Spleen (tissue), 11 donors: ENCODE measurements at regions not wholly inside any gene's neighbourhood (a gene's known extent, or its start where the extent isn't known, plus 50 kb on each side); places are given as distances from the start of the nearest gene placed in this dataset.

ENCODE experiments used
- DNase-seq: peaks from one replicate; pipeline ENCODE4 v3.0.0-alpha.2; 2020
- H3K27ac ChIP-seq, 8 donors: fragments of 200-600 bp; sonication (generic) in 7 of 8; 1 replicate in 4 of 8; 2 replicates in 4 of 8; pipeline versions ENCODE4 v1.5.0 to v1.8.0; 2016 to 2021; ENCODE audit warnings: inconsistent platforms in 4 of 8, mild to moderate bottlenecking in 4 of 8, moderate library complexity in 1 of 8
- H3K27me3 ChIP-seq, 7 donors: fragments of 200-600 bp; sonication (generic) in 6 of 7; replicated peaks in 1 of 7; 1 replicate in 4 of 7; 2 replicates in 3 of 7; pipeline versions ENCODE4 v1.5.0 to v1.8.0; 2016 to 2021; ENCODE audit warnings: inconsistent platforms in 3 of 7, mild to moderate bottlenecking in 1 of 7
- H3K36me3 ChIP-seq, 6 donors: fragments of 200-600 bp; sonication (generic) in 5 of 6; 1 replicate in 4 of 6; 2 replicates in 2 of 6; pipeline versions ENCODE4 v1.5.0 to v1.8.0; 2016 to 2021; ENCODE audit warnings: inconsistent platforms in 2 of 6
- H3K4me1 ChIP-seq, 6 donors: fragments of 200-600 bp; sonication (generic) in 5 of 6; 1 replicate in 3 of 6; 2 replicates in 3 of 6; pipeline versions ENCODE4 v1.5.0 to v1.8.0; 2016 to 2021; ENCODE audit warnings: inconsistent platforms in 3 of 6
- H3K4me3 ChIP-seq, 8 donors: fragments of 200-600 bp; sonication (generic) in 7 of 8; 1 replicate in 4 of 8; 2 replicates in 4 of 8; pipeline versions ENCODE4 v1.5.0 to v1.8.0; 2016 to 2021; ENCODE audit warnings: inconsistent platforms in 4 of 8, mild to moderate bottlenecking in 4 of 8, moderate library complexity in 2 of 8
- H3K9me3 ChIP-seq, 8 donors: fragments of 200-600 bp; sonication (generic) in 7 of 8; 1 replicate in 4 of 8; 2 replicates in 4 of 8; pipeline versions ENCODE4 v1.5.0 to v1.8.0; 2016 to 2021; ENCODE audit warnings: inconsistent platforms in 4 of 8
- CTCF ChIP-seq, 11 experiments: fragments of 200-600 bp in 7 of 11; fragments of 450-650 bp in 4 of 11; sonication (generic) in 4 of 11; IDR thresholded peaks in 8 of 11; conservative IDR thresholded peaks in 3 of 11; 1 replicate in 7 of 11; 2 replicates in 4 of 11; pipeline versions ENCODE4 v1.4.0 to v1.8.0; 2016 to 2021; ENCODE audit warnings: antibody characterized with exemption in 11 of 11, inconsistent platforms in 4 of 11, mild to moderate bottlenecking in 1 of 11
- POLR2A ChIP-seq, 3 donors: fragments of 450-650 bp; IDR thresholded peaks; one replicate each; pipeline ENCODE4 v1.5.1; 2017; ENCODE audit warnings: antibody characterized with exemption in 3 of 3, mild to moderate bottlenecking in 1 of 3
- POLR2AphosphoS5 ChIP-seq, 3 donors: sonication (generic); formaldehyde crosslinking; IDR thresholded peaks; one replicate each; pipeline ENCODE4 v1.5.1; 2017; ENCODE audit warnings: antibody characterized with exemption in 3 of 3
- WGBS, 5 donors: extraction: QIAGEN DNeasy Blood & Tissue Kit in 3 of 5; methylation state at CpG; one replicate each; pipeline versions ENCODE4 v1.1.5 to v1.1.7; 2013 to 2018; 5-methylcytosine and 5-hydroxymethylcytosine counted together
- intact Hi-C: fragments of 100-400 bp; cut with DNase I; formaldehyde crosslinking; loops from one replicate; pipeline ENCODE4 v1.15.0; 2023; ENCODE audit warnings: low total_unique reads
- donor health status: healthy with polysubstance abuse.
- donor health status: DM: no; HTN: no; CAD: no; lungs with moderate emphysema.
- donor health status: DM: no; HTN: no; CAD: no.
- donor health status: Bipolar disorder and iron deficiency.
- donor health status: healthy.
- donor health status: DM: no; HTN: no; CAD: no.
- donor health status: DM: yes; HTN: yes; CAD: no.

GRCh38 chr4:31084806-31085416 lies 364.7 kb downstream of the PCDH7 start:
- peaks cover 0 to 7% (median 0%) of the 10 kb centered on the region in 6 donors for H3K4me1 ChIP-seq

GRCh38 chr4:31085689-31086088 lies 365.5 kb downstream of the PCDH7 start:
- Histone ChIP-seq H3K27ac (peak overlapping the region in 3 of 8 donors; percentile 5 to 55 (median 6)), H3K36me3 (no peaks in the 10 kb centered on the region), H3K4me1 (peaks cover 0 to 7% (median 0%) of the 10 kb centered on the region in 6 donors), H3K4me3 (no peak overlapping the region), H3K9me3 (peaks cover 0 to 10% (median 0%) of the 10 kb centered on the region in 8 donors), H3K27me3 (no peaks in the 10 kb centered on the region)
- TF ChIP-seq POLR2AphosphoS5 (IDR thresholded peaks at IDR 0.05) = no peak
- no peak for TF ChIP-seq POLR2A (IDR thresholded peaks at IDR 0.05)
- no peak for TF ChIP-seq CTCF (IDR thresholded peaks at IDR 0.05 in 8 of 11, conservative IDR thresholded peaks at IDR 0.05 in 3 of 11)
- no peak for DNase-seq
- intact Hi-C loops = no loop called here

More at GRCh38 chr4:31084806-31085416, 364.7 kb downstream of the PCDH7 start:
- no peak overlapping the region for H3K4me3 ChIP-seq
- peak overlapping the region in 3 of 8 donors; percentile 5 to 55 (median 6) for H3K27ac ChIP-seq
- intact Hi-C loops = no loop called here
- TF ChIP-seq CTCF (IDR thresholded peaks at IDR 0.05 in 8 of 11, conservative IDR thresholded peaks at IDR 0.05 in 3 of 11) (no peak), POLR2A (IDR thresholded peaks at IDR 0.05) (no peak), POLR2AphosphoS5 (IDR thresholded peaks at IDR 0.05) (no peak)
- 85 to 96% (median 89%) methylated on average over 9 of the region's 9 CpGs for WGBS, 5 donors
- peak; percentile 51 for DNase-seq
- H3K36me3 ChIP-seq = no peaks in the 10 kb centered on the region
- peaks cover 0 to 10% (median 0%) of the 10 kb centered on the region in 8 donors for H3K9me3 ChIP-seq
- H3K27me3 ChIP-seq = no peaks in the 10 kb centered on the region

- H3K36me3 ChIP-seq = no peaks in the 10 kb centered on the region
- peaks cover 0 to 7% (median 0%) of the 10 kb centered on the region in 6 donors for H3K4me1 ChIP-seq
- no peak for DNase-seq
- no peaks in the 10 kb centered on the region for H3K27me3 ChIP-seq
- H3K4me3 ChIP-seq = no peak overlapping the region
- intact Hi-C loops = no loop called here
- H3K9me3 ChIP-seq = peaks cover 0 to 8% (median 0%) of the 10 kb centered on the region in 8 donors
- TF ChIP-seq POLR2A (IDR thresholded peaks at IDR 0.05) (no peak), CTCF (IDR thresholded peaks at IDR 0.05 in 8 of 11, conservative IDR thresholded peaks at IDR 0.05 in 3 of 11) (no peak), POLR2AphosphoS5 (IDR thresholded peaks at IDR 0.05) (no peak)
- H3K27ac ChIP-seq = no peak overlapping the region
- WGBS, 5 donors = 66 to 78% (median 74%) methylated on average over 3 of the region's 3 CpGs
Measured at GRCh38 chr4:31086756-31087330, 366.7 kb downstream of the PCDH7 start.

GRCh38 chr4:31088600-31089230 lies 368.5 kb downstream of the PCDH7 start:
- H3K4me1 ChIP-seq = peaks cover 0 to 7% (median 0%) of the 10 kb centered on the region in 6 donors
- no peak overlapping the region for H3K4me3 ChIP-seq
- no peak for DNase-seq
- TF ChIP-seq CTCF (IDR thresholded peaks at IDR 0.05 in 8 of 11, conservative IDR thresholded peaks at IDR 0.05 in 3 of 11) (no peak), POLR2AphosphoS5 (IDR thresholded peaks at IDR 0.05) (no peak), POLR2A (IDR thresholded peaks at IDR 0.05) (no peak)
- intact Hi-C loops = no loop called here
- no peaks in the 10 kb centered on the region for H3K9me3 ChIP-seq
- H3K36me3 ChIP-seq = no peaks in the 10 kb centered on the region
- WGBS, 5 donors = 78 to 91% (median 83%) methylated on average over 3 of the region's 3 CpGs
- no peak overlapping the region for H3K27ac ChIP-seq
- H3K27me3 ChIP-seq = no peaks in the 10 kb centered on the region
